Stomach (tissue), 8 donors: ENCODE measurements at regions not wholly inside any gene's neighbourhood (a gene's known extent, or its start where the extent isn't known, plus 50 kb on each side); places are given as distances from the start of the nearest gene placed in this dataset.

ENCODE experiments used
- DNase-seq, 2 donors: peaks; one replicate each; pipeline versions ENCODE4 v3.0.0 to v3.0.0-alpha.2; 2013 to 2019
- H3K27ac ChIP-seq, 5 donors: fragments of 200-600 bp in 4 of 5; sonication (generic) in 4 of 5; one replicate each; pipeline ENCODE4 v1.5.1; 2013 to 2019; ENCODE audit warnings: mild to moderate bottlenecking in 1 of 5, moderate library complexity in 1 of 5
- H3K27me3 ChIP-seq, 3 donors: fragments of 200-600 bp; sonication (generic); one replicate each; pipeline ENCODE4 v1.5.1; 2017 to 2019; ENCODE audit warnings: mixed run types in 1 of 3
- H3K36me3 ChIP-seq, 4 donors: fragments of 200-600 bp; sonication (generic); 1 replicate in 3 of 4; 2 replicates in 1 of 4; pipeline ENCODE4 v1.5.1; 2016 to 2019
- H3K4me1 ChIP-seq, 4 donors: fragments of 200-600 bp; sonication (generic); one replicate each; pipeline ENCODE4 v1.5.1; 2016 to 2019
- H3K4me3 ChIP-seq, 4 donors: fragments of 200-600 bp; sonication (generic) in 3 of 4; one replicate each; pipeline ENCODE4 v1.5.1; 2016 to 2019; ENCODE audit warnings: mild to moderate bottlenecking in 1 of 4
- H3K9me3 ChIP-seq, 4 donors: fragments of 200-600 bp; sonication (generic); one replicate each; pipeline ENCODE4 v1.5.1; 2016 to 2019
- EP300 ChIP-seq: sonication (generic); formaldehyde crosslinking; IDR thresholded peaks from one replicate; pipeline ENCODE4 v1.6.1; 2017; ENCODE audit warnings: antibody characterized with exemption
- POLR2A ChIP-seq, 4 donors: fragments of 450-650 bp; IDR thresholded peaks; one replicate each; pipeline ENCODE4 v1.6.1; 2016; ENCODE audit warnings: antibody characterized with exemption in 4 of 4, control low read depth in 2 of 4, mild to moderate bottlenecking in 1 of 4, moderate library complexity in 1 of 4
- POLR2AphosphoS5 ChIP-seq, 3 donors: sonication (generic); formaldehyde crosslinking; IDR thresholded peaks; one replicate each; pipeline ENCODE4 v1.6.1; 2016; ENCODE audit warnings: antibody characterized with exemption in 3 of 3
- WGBS, 5 donors: extraction: QIAGEN DNeasy Blood & Tissue Kit in 3 of 5; methylation state at CpG; one replicate each; pipeline versions ENCODE4 v1.1.5 to v1.1.7; 2013 to 2018; 5-methylcytosine and 5-hydroxymethylcytosine counted together
- intact Hi-C: fragments of 100-400 bp; cut with DNase I; formaldehyde crosslinking; loops from one replicate; pipeline ENCODE4 v1.15.1; 2023; ENCODE audit warnings: low total_unique reads
- TF ChIP-seq, protein P1 (sequence below), 7 experiments: fragments of 450-650 bp in 4 of 7; fragments of 200-600 bp in 3 of 7; sonication (generic) in 3 of 7; IDR thresholded peaks; one replicate each; pipeline ENCODE4 v1.5.1; 2016 to 2019; ENCODE audit warnings: antibody characterized with exemption in 7 of 7, control low read depth in 2 of 7, mild to moderate bottlenecking in 1 of 7
- donor health status: healthy with polysubstance abuse.
- donor health status: Bipolar disorder and iron deficiency.
- donor health status: healthy.

DNA sequence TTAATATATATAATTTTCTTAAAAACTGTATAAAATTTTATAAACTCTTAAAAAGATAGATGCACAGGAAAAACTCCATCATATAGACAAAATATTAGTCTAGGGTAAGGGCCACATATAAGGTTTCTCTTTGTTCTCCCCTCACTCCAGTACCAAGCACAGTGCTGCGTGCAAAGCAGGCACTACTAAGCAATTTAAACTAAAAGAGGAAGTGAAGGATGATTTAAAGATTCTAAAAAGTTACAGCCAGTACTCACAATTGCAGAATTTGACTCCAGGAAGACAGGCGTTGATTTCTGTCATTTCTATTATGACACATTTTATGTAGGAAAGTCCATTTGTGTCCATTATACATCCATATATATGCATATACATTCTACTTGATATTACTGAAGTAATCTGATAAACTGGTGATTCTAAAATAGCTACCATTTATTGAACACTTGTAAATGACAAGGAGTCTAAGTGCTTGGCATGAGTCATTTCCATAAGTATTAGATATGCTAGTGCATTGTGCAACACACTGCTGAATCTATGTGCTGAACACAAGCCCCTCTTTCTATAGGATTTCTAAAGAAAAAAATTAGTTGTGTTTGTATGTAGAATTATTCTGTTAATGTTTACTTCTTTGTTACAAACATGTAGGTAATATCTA lies 785.5 kb upstream of the ARRDC4 start:
- no peak for DNase-seq
- no peak overlapping the region for H3K4me3 ChIP-seq
- H3K27ac ChIP-seq: no peak overlapping the region
- 80 to 88% (median 81%) methylated on average over 2 of the region's 2 CpGs for WGBS, 5 donors
- peaks cover 0 to 5% (median 0%) of the 10 kb centered on the region in 4 donors for H3K9me3 ChIP-seq
- no peaks in the 10 kb centered on the region for H3K36me3 ChIP-seq
- intact Hi-C loops: no loop called here
- H3K27me3 ChIP-seq: peaks cover 0 to 4% (median 0%) of the 10 kb centered on the region in 3 donors
- H3K4me1 ChIP-seq: no peaks in the 10 kb centered on the region
- no peak for TF ChIP-seq POLR2A (IDR thresholded peaks at IDR 0.05)

DNA sequence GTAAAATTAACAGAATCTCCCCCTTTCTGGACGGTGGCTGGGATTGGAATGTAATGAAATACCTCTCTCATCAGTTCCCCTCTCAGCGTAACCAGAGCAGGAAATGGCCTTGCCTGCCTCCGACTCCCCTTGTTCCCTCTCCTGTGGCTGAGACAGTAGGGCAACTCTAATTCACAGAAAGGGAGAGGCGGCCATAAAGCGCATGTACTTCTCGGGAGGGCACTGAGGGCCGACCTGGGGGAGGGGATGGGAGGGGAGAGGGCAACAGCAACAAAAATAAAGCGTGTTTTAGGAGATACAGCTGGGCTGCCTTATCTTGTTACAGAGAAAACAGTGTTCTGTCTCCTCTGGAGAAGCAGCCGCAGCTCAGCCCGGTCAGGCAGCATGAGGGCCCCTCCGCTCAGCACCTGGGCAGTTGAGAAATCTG lies 783.3 kb upstream of the ARRDC4 start:
- no peaks in the 10 kb centered on the region for H3K4me1 ChIP-seq
- TF ChIP-seq POLR2AphosphoS5 (IDR thresholded peaks at IDR 0.05) (no peak), POLR2A (IDR thresholded peaks at IDR 0.05) (no peak), EP300 (no peak)
- TF ChIP-seq, protein P1, sequence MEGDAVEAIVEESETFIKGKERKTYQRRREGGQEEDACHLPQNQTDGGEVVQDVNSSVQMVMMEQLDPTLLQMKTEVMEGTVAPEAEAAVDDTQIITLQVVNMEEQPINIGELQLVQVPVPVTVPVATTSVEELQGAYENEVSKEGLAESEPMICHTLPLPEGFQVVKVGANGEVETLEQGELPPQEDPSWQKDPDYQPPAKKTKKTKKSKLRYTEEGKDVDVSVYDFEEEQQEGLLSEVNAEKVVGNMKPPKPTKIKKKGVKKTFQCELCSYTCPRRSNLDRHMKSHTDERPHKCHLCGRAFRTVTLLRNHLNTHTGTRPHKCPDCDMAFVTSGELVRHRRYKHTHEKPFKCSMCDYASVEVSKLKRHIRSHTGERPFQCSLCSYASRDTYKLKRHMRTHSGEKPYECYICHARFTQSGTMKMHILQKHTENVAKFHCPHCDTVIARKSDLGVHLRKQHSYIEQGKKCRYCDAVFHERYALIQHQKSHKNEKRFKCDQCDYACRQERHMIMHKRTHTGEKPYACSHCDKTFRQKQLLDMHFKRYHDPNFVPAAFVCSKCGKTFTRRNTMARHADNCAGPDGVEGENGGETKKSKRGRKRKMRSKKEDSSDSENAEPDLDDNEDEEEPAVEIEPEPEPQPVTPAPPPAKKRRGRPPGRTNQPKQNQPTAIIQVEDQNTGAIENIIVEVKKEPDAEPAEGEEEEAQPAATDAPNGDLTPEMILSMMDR (IDR thresholded peaks at IDR 0.05): no peak
- H3K4me3 ChIP-seq: no peak overlapping the region
- peaks cover 0 to 5% (median 0%) of the 10 kb centered on the region in 4 donors for H3K9me3 ChIP-seq
- peaks cover 0 to 4% (median 0%) of the 10 kb centered on the region in 3 donors for H3K27me3 ChIP-seq
- no peaks in the 10 kb centered on the region for H3K36me3 ChIP-seq
- peak in 1 of 2 donors; percentile 34 for DNase-seq
- intact Hi-C loops: no loop called here
- no peak overlapping the region for H3K27ac ChIP-seq
- 19 to 29% (median 26%) methylated on average over 11 of the region's 11 CpGs for WGBS, 5 donors

- 94 to 97% (median 95%) methylated on average over 7 of the region's 7 CpGs for WGBS, 5 donors
- no peak for DNase-seq
- Histone ChIP-seq H3K27ac (no peak overlapping the region), H3K36me3 (no peaks in the 10 kb centered on the region), H3K4me3 (no peak overlapping the region), H3K4me1 (no peaks in the 10 kb centered on the region), H3K9me3 (no peaks in the 10 kb centered on the region), H3K27me3 (no peaks in the 10 kb centered on the region)
- intact Hi-C loops: no loop called here
- TF ChIP-seq, protein P1 (IDR thresholded peaks at IDR 0.05): no peak
- TF ChIP-seq EP300 (no peak), POLR2A (IDR thresholded peaks at IDR 0.05) (no peak), POLR2AphosphoS5 (IDR thresholded peaks at IDR 0.05) (no peak)
These were observed 777.9 kb upstream of the ARRDC4 start for GRCh38 chr15:97182581-97182980.

GRCh38 chr15:97189162-97189780 lies 771.2 kb upstream of the ARRDC4 start:
- WGBS, 5 donors: 84 to 94% (median 92%) methylated on average over 3 of the region's 3 CpGs
- no peak for DNase-seq
- Histone ChIP-seq H3K4me1 (no peaks in the 10 kb centered on the region), H3K9me3 (no peaks in the 10 kb centered on the region), H3K27me3 (no peaks in the 10 kb centered on the region), H3K27ac (no peak overlapping the region), H3K36me3 (no peaks in the 10 kb centered on the region), H3K4me3 (no peak overlapping the region)
- intact Hi-C loops: no loop called here
- TF ChIP-seq, protein P1 (IDR thresholded peaks at IDR 0.05): no peak
- TF ChIP-seq EP300 (no peak), POLR2A (IDR thresholded peaks at IDR 0.05) (no peak), POLR2AphosphoS5 (IDR thresholded peaks at IDR 0.05) (no peak)

DNA sequence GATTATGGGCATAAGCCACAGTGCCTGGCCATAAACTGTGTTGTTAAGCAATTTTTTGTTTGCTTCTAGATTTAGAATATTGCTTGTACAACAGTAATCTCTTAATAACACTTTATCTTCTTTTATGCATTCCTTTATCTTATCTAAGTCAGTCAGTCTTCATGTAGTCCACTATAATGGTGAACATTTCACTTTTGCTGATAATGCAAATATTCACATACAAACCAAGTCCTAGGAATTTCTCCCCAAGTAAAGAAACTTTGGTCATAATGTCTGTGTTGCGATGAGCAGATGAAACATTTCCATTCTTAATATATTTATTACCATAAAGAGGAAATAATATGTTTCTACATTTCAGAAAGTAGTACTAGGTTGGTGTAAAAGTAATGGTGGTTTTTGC lies 765.8 kb upstream of the ARRDC4 start:
- DNase-seq: no peak
- intact Hi-C loops: no loop called here
- H3K4me3 ChIP-seq: no peak overlapping the region
- H3K27ac ChIP-seq: no peak overlapping the region
- no peaks in the 10 kb centered on the region for H3K27me3 ChIP-seq
- H3K36me3 ChIP-seq: no peaks in the 10 kb centered on the region
- no peaks in the 10 kb centered on the region for H3K4me1 ChIP-seq
- no peak for TF ChIP-seq EP300
- TF ChIP-seq POLR2AphosphoS5 (IDR thresholded peaks at IDR 0.05): no peak
- TF ChIP-seq, protein P1 (IDR thresholded peaks at IDR 0.05): no peak
- no peak for TF ChIP-seq POLR2A (IDR thresholded peaks at IDR 0.05)
- H3K9me3 ChIP-seq: no peaks in the 10 kb centered on the region
- 92 to 98% (median 96%) methylated on average over 1 of the region's 1 CpG for WGBS, 5 donors
